Lower lobe of right lung (tissue), 2 donors: ENCODE measurements at regions not wholly inside any gene's neighbourhood (a gene's known extent, or its start where the extent isn't known, plus 50 kb on each side); places are given as distances from the start of the nearest gene placed in this dataset.
"Not testable (repeated sequence)": the region's sequence is repeated elsewhere in the genome, so short reads cannot be mapped to it uniquely, and the experiment has no call there.

Experiments
- ATAC-seq, 2 donors: fragments of 200-7000 bp; cut with Tn5 transposase; one replicate each; pipeline ENCODE4 v1.9.1; 2020 to 2022; ENCODE audit warnings: mild to moderate bottlenecking in 2 of 2, moderate library complexity in 2 of 2
- DNase-seq: peaks from one replicate; pipeline ENCODE4 v3.0.0-alpha.2; 2020
- H3K27ac ChIP-seq: fragments of 200-600 bp; one replicate; pipeline ENCODE4 v1.8.0; 2022
- H3K27me3 ChIP-seq: fragments of 200-600 bp; one replicate; pipeline ENCODE4 v1.8.0; 2022; ENCODE audit warnings: low read depth
- H3K36me3 ChIP-seq: fragments of 200-600 bp; one replicate; pipeline ENCODE4 v1.8.0; 2022; ENCODE audit warnings: mild to moderate bottlenecking
- H3K4me1 ChIP-seq: fragments of 200-600 bp; one replicate; pipeline ENCODE4 v1.8.0; 2022
- H3K4me3 ChIP-seq: fragments of 200-600 bp; one replicate; pipeline ENCODE4 v1.8.0; 2022; ENCODE audit warnings: mild to moderate bottlenecking
- H3K9me3 ChIP-seq: fragments of 200-600 bp; one replicate; pipeline ENCODE4 v1.8.0; 2022
- intact Hi-C: fragments of 100-400 bp; cut with DNase I; formaldehyde crosslinking; loops from one replicate; pipeline ENCODE4 v1.11.0; 2022
- TF ChIP-seq, protein P1 (sequence below): fragments of 200-600 bp; IDR thresholded peaks from one replicate; pipeline ENCODE4 v1.8.0; 2022; ENCODE audit warnings: antibody characterized with exemption, mild to moderate bottlenecking
- donor health status: DM: no; HTN: yes; CAD: no; lungs with severe emphysema.

DNA sequence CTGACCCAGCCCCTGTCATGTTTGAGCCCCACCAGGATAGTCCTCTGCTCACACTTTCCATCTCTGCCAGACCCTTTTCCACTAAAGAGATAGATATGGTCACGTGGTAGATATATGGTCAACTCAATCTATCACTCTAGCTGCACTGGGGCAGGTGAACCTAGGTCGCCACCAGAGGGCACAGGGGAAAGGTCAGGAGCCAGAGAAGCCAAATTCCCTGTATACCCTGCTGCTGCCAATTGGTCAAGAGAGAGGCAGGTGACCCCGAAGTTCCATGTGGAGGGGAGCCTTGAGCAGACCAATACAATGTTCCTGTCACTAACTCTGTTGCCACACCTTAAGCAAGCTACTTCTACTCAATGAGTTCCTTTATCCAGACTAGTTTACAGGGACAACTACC lies 101.1 kb upstream of the GALNT18 start:
- no peaks in the 10 kb centered on the region for H3K36me3 ChIP-seq
- ATAC-seq (no peak), DNase-seq (no peak)
- H3K9me3 ChIP-seq, result no peaks in the 10 kb centered on the region
- TF ChIP-seq, protein P1, sequence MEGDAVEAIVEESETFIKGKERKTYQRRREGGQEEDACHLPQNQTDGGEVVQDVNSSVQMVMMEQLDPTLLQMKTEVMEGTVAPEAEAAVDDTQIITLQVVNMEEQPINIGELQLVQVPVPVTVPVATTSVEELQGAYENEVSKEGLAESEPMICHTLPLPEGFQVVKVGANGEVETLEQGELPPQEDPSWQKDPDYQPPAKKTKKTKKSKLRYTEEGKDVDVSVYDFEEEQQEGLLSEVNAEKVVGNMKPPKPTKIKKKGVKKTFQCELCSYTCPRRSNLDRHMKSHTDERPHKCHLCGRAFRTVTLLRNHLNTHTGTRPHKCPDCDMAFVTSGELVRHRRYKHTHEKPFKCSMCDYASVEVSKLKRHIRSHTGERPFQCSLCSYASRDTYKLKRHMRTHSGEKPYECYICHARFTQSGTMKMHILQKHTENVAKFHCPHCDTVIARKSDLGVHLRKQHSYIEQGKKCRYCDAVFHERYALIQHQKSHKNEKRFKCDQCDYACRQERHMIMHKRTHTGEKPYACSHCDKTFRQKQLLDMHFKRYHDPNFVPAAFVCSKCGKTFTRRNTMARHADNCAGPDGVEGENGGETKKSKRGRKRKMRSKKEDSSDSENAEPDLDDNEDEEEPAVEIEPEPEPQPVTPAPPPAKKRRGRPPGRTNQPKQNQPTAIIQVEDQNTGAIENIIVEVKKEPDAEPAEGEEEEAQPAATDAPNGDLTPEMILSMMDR, result no peak
- H3K27me3 ChIP-seq, result no peaks in the 10 kb centered on the region
- intact Hi-C loops, result no loop called here
- no peak overlapping the region for H3K4me3 ChIP-seq
- H3K27ac ChIP-seq, result no peak overlapping the region
- H3K4me1 ChIP-seq, result no peaks in the 10 kb centered on the region

DNA sequence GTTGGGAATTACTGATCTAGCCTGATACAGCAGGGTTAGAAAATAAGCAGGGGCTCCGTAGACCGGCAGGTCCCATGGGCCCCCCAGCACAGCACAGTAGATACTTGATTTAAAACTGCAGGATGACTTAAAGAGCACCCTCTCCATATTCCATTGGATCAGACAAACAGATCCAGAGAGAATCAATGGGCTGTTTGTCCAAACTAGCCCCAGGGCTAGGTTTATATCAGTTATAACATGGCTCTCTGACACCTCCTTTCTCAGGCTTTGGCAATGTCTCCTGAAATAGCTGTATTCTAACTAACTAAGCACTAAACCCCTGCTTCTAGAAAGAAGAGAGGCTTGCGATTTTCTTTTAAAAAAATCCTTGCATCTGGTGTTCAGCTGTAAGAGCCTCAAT lies 100.4 kb upstream of the GALNT18 start:
- ATAC-seq, result no peak
- no peak for DNase-seq
- intact Hi-C loops, result no loop called here
- H3K36me3 ChIP-seq, result no peaks in the 10 kb centered on the region
- H3K27me3 ChIP-seq, result no peaks in the 10 kb centered on the region
- no peak overlapping the region for H3K27ac ChIP-seq
- H3K9me3 ChIP-seq, result no peaks in the 10 kb centered on the region
- TF ChIP-seq, protein P1, result no peak
- H3K4me1 ChIP-seq, result no peaks in the 10 kb centered on the region
- no peak overlapping the region for H3K4me3 ChIP-seq

- Histone ChIP-seq H3K9me3 (peaks cover 6% of the 10 kb centered on the region), H3K4me3 (no peak overlapping the region), H3K27ac (no peak overlapping the region), H3K4me1 (no peaks in the 10 kb centered on the region), H3K36me3 (no peaks in the 10 kb centered on the region), H3K27me3 (no peaks in the 10 kb centered on the region)
- ATAC-seq (no peak), DNase-seq (no peak)
- TF ChIP-seq, protein P1, result no peak
- intact Hi-C loops, result no loop called here
Measured at GRCh38 chr11:11718511-11718910, 96.7 kb upstream of the GALNT18 start.

DNA sequence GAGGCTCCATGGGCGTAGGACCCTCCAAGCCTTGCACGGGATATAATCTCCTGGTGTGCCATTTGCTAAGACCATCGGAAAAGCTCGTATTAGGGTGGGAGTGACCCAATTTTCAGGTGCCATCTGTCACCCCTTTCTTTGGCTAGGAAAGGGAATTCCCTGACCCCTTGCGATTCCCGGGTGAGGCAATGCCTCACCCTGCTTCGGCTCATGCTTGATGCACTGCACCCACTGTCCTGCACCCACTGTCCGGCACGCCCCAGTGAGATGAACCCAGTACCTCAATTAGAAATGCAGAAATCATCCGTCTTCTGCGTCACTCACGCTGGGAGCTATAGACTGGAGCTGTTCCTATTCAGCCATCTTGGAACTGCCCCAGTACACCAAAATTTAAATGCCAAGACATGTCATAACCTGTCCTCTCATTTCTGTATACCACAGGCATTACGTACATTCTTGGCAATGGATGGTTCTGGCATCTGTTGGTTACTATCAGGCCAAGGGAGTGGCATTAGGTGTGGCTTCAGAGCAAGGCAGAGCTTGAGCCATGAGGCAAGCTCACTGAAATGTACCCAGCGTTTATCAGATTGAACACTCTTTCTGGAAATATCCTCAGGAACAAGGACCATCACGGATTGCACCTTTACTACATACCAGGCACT lies 95.4 kb upstream of the GALNT18 start:
- no peak for ATAC-seq
- no peak for DNase-seq
- TF ChIP-seq, protein P1, result no peak
- H3K27ac ChIP-seq, result no peak overlapping the region
- H3K4me3 ChIP-seq, result no peak overlapping the region
- no peaks in the 10 kb centered on the region for H3K36me3 ChIP-seq
- H3K4me1 ChIP-seq, result no peaks in the 10 kb centered on the region
- peaks cover 6% of the 10 kb centered on the region for H3K9me3 ChIP-seq
- no peaks in the 10 kb centered on the region for H3K27me3 ChIP-seq
- intact Hi-C loops, result no loop called here

DNA sequence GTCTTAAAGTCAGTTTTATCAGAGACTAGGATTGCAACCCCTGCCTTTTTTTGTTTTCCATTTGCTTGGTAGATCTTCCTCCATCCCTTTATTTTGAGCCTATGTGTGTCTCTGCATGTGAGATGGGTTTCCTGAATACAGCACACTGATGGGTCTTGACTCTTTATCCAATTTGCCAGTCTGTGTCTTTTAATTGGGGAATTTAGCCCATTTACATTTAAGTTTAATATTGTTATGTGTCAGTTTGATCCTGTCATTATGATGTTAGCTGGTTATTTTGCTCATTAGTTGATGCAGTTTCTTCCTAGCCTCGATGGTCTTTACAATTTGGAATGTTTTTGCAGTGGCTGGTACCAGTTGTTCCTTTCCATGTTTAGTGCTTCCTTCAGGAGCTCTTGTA lies 93.3 kb upstream of the GALNT18 start:
- ATAC-seq, H3K27me3 ChIP-seq, H3K36me3 ChIP-seq, intact Hi-C loops, DNase-seq, H3K27ac ChIP-seq, H3K4me1 ChIP-seq, H3K9me3 ChIP-seq, H3K4me3 ChIP-seq: not testable (repeated sequence)

- peaks cover 1% of the 10 kb centered on the region for H3K9me3 ChIP-seq
- peaks cover 4% of the 10 kb centered on the region for H3K27me3 ChIP-seq
- H3K36me3 ChIP-seq, result no peaks in the 10 kb centered on the region
- no peak for DNase-seq
- no peaks in the 10 kb centered on the region for H3K4me1 ChIP-seq
- H3K27ac ChIP-seq, result no peak overlapping the region
- TF ChIP-seq, protein P1, result no peak
- no peak overlapping the region for H3K4me3 ChIP-seq
- no peak for ATAC-seq
- intact Hi-C loops, result no loop called here
Measured at GRCh38 chr11:11710556-11710955, 88.8 kb upstream of the GALNT18 start.
